MM.1S (cell line): ENCODE measurements at regions not wholly inside any gene's neighbourhood (a gene's known extent, or its start where the extent isn't known, plus 50 kb on each side); places are given as distances from the start of the nearest gene placed in this dataset.

ENCODE experiments used
- EZH2 ChIP-seq: fragments of 300-600 bp; sonication (generic); optimal IDR thresholded peaks from 2 replicates; pipeline ENCODE3; 2017; ENCODE audit warnings: low read depth, mild to moderate bottlenecking, antibody characterized with exemption, low read length, mixed read lengths
- EZH2phosphoT487 ChIP-seq: fragments of 300-600 bp; sonication (generic); IDR thresholded peaks from 2 replicates; pipeline ENCODE4 v1.6.1; 2018; ENCODE audit warnings: antibody characterized with exemption, low read length
- TF ChIP-seq, protein P1 (sequence below): fragments of 300-600 bp; sonication (generic); IDR thresholded peaks from 2 replicates; pipeline ENCODE4 v1.5.1; 2016; ENCODE audit warnings: antibody characterized with exemption, low read length, mixed read lengths

DNA sequence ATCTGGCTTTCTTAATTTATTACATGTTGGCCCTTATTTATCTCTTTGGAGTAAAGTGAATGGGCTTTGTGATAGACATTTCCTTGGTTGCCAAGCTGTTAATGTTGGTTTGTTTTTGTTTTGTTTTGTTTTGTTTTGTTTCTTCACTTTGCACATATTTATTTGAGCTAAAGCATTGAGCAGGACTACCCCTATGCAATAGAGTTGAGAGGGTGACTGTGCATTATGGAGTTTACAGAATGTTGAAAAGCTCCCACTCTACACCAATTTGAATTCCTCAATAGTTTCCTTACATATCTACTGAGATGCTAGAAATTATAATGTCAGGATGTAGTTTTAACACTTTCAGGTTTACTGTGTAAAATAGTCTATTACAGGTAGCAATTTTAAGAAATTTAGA lies 462.8 kb upstream of the CBLB start:
- TF ChIP-seq, protein P1, sequence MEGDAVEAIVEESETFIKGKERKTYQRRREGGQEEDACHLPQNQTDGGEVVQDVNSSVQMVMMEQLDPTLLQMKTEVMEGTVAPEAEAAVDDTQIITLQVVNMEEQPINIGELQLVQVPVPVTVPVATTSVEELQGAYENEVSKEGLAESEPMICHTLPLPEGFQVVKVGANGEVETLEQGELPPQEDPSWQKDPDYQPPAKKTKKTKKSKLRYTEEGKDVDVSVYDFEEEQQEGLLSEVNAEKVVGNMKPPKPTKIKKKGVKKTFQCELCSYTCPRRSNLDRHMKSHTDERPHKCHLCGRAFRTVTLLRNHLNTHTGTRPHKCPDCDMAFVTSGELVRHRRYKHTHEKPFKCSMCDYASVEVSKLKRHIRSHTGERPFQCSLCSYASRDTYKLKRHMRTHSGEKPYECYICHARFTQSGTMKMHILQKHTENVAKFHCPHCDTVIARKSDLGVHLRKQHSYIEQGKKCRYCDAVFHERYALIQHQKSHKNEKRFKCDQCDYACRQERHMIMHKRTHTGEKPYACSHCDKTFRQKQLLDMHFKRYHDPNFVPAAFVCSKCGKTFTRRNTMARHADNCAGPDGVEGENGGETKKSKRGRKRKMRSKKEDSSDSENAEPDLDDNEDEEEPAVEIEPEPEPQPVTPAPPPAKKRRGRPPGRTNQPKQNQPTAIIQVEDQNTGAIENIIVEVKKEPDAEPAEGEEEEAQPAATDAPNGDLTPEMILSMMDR, result no peak
- TF ChIP-seq EZH2phosphoT487 (no peak), EZH2 (no peak)
